ENCODE measurements at regions not wholly inside any gene's neighbourhood (a gene's known extent, or its start where the extent isn't known, plus 50 kb on each side); places are given as distances from the start of the nearest gene placed in this dataset.
A peak's percentile ranks its signal among the peaks of the same experiment; 100 is the strongest.

GRCh38 chr2:184541591-184541990 lies 56.7 kb upstream of the ZNF804A start:
- DNase-seq (ENCODE audit: low spot score) = peak; percentile 25

DNA sequence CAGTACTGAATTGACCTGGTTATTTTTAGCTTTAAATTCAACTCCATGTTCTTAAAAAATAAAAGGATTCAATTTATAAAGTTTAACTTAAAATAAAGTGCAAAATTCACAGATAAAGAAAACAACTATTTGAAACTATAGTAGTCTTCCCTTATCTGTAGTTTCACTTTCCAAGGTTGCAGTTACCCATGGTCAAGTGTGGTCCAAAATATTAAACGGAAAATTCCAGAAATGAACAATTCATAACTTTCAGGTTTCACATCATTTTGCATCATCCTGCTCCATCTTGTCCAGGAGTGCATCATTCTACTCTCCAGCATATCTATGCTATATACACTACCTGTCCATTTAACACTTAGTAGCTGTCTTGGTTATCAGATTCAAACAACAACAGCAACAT lies 54.5 kb upstream of the ZNF804A start:
- DNase-seq (ENCODE audit: low spot score) = no peak

Data from RKO (cell line).